HG02678 (cell line): ENCODE measurements at regions not wholly inside any gene's neighbourhood (a gene's known extent, or its start where the extent isn't known, plus 50 kb on each side); places are given as distances from the start of the nearest gene placed in this dataset.
A peak's percentile ranks its signal among the peaks of the same experiment; 100 is the strongest.
"Not testable (repeated sequence)": the region's sequence is repeated elsewhere in the genome, so short reads cannot be mapped to it uniquely, and the experiment has no call there.

ENCODE experiments used
- ATAC-seq: cut with Tn5 transposase; IDR thresholded peaks from one replicate; pipeline ENCODE4 v1.9.1; 2021; ENCODE audit warnings: mild to moderate bottlenecking, moderate library complexity; ENCODE audit not compliant: unreplicated experiment

DNA sequence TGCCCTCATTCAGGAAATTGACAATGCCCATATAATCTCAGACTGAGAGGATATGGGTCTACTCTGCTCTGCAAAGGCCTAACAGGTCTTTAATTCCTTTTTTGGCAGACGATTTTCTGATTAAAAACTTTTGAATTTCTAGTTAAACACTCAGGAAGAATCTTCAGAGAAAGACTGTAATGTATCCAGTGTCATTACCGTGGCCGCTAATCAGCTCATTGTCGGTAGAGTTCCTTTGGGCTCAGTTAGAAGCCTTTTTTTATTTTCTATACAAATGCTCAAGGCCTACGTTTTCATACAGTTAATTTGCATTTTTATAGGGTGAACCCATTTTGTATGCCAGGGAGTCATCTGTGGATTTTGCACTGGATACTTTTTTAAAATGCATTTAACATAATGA, 549.9 kb downstream of the RPS29 start:
- no peak for ATAC-seq

DNA sequence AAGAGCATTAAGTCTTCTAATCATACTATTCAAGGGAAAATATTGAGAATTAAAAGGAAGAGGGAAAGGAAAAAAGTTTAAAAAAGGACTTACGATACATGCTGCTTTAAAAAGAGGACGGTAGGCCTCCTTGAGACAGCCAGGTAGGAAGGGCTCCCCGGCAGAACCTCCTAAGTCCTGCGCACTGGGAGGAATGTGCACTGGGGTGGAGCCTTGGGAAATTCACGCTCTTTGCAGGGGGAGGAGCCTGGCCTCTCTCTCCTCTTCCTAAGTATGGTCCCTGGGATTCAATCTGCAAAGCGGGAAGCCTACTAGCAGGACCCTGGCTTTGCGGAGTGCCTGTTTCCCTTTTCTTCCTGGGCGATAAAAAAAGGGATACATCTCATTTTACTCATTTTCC, 553.0 kb downstream of the RPS29 start:
- no peak for ATAC-seq

DNA sequence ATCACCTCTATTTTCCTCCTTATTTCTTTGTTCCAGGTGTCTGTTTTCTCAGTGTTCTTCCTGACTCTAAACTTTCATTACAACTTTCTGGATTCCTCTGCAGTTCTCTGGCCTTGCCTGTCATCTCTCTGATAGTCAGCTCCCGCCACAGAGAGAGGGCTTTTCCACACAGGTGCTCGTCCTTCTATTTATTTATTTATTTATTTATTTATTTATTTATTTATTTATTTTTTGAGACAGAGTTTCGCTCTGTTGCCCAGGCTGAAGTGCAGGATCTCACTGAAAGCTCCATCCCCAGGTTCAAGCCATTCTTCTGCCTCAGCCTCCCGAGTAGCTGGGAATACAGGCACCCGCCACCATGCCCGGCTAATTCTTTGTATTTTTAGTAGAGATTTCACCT, 554.5 kb downstream of the RPS29 start:
- not testable (repeated sequence) for ATAC-seq

DNA sequence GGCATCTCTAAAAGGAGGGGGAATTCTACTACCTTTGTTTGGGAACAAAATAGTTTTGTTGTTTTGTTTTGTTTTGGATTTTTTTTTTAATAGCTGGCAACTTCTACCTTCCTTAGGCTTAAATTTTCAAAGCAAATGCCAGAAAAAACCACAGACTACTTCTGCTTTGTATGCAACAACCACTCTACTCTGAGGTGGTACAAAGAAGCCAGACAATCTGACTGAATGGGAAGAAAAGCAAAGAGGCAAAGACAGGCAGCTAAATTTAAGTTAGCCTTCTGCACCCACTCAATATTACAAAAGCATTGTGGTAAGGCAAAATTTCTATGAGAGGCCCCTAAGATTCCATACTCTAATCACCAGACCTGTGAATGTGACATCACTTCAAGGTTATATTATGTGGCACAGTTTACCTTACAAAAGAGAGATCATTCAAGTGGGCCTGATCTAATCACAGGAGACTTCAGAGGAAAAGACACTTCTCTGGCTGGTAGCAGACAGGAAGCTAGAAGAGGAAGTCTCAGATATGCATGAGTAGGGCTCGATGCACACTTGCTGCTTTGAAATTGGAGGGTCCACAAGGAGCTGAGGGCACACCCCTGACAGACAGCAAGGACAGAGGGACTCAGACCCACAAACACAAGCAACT, 566.6 kb downstream of the RPS29 start:
- peak; percentile 72 for ATAC-seq

DNA sequence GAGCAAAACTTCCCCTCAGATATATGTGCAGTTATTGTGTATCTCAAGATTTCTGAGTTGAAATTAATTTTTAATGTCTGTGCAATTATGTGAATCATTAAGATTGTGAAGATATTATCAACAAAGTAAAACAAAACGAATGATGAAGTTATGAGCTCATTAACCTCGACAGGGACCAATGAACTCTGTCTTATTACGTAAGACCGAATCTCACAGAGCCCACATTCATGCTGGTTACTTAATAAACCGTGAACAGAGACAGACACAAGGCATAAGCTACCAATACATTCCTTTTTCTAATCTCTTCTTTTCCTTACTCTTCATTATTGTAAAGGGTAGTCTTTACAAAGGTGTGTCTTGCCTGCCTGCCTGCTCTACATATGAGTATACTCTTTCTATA, 568.7 kb downstream of the RPS29 start:
- ATAC-seq, result no peak

DNA sequence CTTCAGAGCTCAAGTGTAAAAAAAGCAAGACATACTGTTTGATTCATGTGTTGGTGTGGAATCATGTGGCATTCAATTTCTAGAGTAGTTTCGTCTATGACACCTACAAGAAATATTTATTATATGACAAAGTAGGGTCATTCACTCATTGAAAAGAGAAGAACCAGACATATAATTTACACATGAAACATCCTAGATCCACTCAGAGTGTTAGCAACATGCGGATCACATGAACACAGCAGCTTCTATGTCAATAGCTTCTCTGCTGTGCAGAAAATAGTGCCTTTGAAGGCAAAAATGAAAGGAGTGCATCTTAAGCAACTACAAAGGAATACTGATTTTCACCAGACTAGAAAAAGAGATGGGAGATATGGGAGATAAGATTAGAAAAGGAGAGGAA, 569.8 kb downstream of the RPS29 start:
- no peak for ATAC-seq

DNA sequence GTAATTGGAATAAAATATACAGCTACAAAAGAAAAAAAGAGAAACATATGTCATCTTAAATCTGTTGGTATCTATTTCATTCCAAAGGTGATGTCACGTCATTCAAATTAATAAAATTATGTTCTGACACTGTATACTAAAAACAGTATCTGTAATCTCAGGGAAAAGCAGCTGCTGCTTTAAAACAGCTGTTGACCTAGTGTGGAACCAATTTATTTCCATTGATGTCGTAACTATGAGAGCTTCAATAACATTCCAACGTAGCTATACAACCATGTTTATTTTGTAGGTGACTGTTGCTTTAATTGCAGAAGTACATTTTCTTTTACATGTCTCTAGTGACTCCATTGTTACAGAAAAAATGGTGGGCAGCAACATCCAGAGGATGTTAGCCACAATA, 571.7 kb downstream of the RPS29 start:
- ATAC-seq, result no peak

DNA sequence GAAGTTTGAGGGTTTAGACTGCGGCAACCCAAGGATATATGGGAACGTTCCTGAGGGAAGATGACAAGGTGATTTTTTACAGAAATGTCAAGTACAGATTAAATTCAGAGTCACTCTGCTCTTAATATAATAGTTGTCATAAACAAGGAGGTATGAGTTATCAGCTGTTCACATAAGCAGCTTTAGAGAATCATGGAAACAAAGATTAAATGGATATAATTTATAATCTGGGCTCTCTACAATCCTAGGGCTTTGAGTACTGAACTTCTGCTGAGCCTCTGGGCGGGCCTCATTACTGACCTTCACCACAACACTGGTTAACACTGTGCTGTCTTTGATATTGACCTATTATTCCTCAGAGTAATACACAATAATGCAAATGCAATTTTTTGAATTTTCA, 577.8 kb downstream of the RPS29 start:
- no peak for ATAC-seq

DNA sequence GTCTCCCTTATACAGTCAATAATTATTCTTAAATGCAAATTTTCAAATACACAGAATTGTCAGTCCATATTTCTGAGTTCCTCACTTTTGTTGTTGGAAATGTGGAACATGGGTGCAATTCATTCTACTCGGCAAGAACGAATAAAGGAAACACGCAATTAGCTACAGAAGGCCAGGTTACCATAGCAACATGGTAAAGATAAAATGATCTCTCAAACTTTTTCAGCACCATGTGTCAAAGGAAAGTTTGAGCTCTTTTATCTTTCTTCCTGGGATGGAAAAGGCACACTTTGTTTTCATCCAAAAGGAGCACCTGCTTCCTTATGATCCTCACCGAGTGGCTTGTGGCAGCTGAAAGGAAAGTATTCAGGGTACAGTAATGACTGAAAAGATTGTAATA, 595.0 kb downstream of the RPS29 start:
- ATAC-seq, result no peak

DNA sequence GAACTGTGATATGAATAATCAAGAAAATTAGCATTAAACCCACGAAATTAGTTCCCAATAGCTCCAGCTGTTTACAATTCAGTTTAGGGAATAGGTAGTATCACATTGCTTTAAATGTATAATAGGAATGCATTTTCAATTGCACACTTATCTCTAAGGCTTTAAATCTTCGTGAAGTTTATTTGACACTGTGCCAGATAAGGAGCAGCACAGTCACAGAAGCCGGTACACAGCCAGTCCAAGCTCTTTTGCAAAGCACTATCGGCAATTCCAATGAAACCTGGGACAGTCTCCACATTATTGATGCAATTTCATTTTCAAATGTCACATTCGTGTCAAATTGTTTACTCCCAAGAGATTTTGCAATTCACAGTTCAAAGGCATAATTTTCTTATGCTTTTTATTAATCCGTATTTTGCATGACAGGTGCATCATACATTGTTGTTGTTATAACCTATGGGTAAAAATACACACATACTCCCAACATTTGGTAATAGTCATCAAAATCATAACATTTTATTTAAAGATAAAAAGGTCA, 602.8 kb downstream of the RPS29 start:
- ATAC-seq, result no peak

DNA sequence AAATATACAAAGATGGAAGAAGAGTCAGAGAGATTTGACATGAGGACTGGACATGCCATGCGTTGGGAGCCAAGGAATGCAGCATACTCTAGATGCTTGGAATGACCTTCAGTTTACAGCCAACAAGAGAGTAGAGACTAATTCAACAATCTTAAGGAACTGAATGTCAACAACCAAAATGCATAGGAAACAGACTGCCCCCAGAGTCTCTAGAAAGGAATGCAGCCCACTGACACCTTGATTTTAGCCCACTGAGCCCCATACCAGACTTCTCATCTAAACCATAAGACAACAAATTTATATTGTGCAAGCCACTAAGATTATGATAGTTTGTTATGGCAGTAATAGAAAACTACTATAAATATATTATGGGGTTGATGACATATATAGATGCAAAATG, 611.2 kb downstream of the RPS29 start:
- ATAC-seq, result no peak

DNA sequence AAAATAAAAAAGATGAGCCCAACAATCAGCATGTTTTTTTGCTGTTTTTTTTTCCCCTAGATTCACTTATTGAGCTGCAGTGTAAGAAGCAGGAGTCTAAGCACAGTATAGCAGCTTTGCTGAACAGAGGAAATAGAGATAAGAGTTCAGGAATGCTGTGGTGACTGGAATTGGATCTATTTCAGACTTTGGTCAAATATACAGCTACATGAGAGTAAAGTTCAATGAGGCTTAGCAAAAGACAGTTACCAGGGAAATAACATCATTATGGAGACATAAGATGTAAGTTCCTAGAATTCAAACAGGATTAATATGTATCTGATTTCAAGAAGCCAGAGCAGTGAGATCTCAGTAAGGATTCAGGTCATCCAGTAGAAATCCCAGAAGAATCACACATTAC, 613.0 kb downstream of the RPS29 start:
- ATAC-seq, result no peak

DNA sequence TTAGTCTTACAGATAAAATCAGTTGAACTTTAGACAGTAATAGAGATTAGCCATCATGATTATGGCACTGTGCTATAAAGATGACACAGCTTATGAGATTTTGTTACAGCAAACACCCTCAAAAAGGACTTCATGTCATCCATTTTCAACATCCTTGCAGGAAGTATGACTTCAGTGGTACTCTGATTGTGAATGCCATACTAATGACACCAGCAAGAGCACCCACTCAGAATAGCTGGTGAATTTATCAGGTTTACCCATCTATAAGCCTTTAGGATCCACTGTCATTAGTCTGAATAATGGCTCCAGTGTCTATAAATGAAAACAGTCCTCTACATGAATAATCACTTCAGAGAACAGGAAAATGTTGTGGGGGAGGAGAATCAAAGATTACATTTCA, 615.2 kb downstream of the RPS29 start:
- ATAC-seq, result no peak

DNA sequence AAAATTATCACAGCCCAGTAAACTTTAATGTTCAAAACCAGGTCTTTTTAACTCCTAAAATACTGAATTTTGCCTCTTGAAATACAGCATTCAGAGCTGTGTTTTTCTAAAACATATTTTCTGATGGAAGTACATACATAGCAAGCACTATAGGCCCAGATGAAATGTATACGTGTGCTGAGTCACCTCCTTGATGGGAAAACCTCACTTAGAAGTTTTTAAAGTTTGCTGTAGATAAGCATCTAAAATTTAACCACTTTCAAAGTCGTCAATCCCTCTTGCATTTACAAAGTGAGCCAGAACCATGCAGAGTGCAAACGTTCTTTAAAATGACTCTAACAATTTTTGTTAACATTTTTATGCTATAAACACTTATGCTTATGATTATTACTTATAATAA, 618.8 kb downstream of the RPS29 start:
- ATAC-seq, result no peak

DNA sequence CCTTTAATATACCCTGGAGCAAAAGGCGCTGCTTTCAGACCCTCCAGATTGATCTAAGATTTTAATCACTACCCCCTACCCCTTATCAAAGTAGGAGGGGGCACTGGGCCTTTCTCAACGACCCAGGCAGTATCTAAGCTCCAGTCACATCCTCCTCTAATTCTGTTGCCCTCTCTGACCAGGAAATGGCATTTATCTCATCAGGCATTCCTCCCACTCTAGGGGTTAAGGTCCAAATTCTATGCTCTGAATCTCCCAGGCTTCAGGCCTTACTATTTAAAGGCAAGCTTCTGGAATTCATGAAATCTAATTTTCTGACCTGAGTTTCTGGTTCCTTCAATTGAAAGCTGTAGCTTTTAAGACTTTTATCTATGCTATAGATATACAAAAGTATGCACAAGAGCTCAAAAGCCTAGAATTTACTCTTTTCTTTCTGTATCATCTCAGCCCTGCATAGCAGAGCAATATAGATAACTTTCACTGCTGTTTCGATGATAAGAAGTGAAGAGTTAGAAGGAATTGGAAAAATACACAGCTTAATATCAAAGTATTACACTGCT, 622.9 kb downstream of the RPS29 start:
- ATAC-seq, result no peak

DNA sequence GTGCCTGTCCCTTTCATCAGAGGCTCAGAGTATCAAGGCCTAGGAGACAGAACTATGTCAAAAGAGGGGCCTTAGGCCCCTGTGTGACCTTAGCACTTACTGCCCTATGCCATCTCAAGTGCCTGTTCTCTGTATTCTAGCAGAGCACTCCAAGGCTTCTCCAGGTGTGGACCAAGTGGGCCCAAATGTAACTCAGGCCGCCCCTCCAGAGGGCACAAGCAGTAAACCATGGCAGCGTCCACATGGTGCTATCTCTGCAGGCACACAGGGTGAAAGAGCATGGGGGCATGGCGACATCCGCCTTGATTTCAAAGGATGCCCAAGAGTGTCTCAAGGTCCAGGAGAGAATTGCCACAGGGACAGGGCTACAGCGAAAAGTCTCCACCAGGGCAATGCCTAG, 628.7 kb downstream of the RPS29 start:
- ATAC-seq, result no peak

DNA sequence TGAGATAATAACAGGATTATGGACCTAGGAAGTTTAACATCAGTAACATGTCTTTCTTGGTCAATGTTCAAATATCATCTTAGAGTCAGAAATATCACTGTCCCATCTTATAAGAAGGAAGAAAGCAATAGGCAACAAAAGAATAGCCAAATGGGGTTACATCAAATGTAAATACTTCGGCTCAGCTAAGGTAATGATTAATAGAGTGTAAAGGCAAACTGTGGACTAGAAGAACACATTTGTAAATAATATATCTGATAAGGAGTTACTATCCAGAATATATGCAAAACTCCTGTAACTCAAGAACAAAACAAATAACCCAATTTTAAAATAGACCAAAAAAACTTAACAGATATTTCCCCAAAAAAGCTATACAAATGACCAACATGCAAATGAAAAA, 630.3 kb downstream of the RPS29 start:
- no peak for ATAC-seq

DNA sequence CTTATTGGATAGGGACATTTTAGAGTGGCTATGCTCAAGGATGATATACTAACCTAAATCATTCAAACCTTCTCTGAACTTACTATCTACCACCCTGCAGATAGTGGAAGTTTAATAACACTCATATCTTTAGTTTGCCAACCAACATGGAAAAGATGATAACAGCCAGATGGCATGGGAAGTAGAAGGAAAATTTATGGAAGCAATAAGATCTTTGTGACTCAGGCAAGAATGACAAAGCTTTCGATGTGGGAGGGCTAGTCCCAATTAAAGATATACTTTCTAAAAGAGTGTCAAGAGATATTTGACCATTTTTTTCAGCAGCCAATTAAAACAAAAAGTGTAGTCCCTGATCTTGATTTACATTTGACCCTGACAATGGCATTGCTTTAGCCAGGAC, 631.7 kb downstream of the RPS29 start:
- ATAC-seq, result no peak

DNA sequence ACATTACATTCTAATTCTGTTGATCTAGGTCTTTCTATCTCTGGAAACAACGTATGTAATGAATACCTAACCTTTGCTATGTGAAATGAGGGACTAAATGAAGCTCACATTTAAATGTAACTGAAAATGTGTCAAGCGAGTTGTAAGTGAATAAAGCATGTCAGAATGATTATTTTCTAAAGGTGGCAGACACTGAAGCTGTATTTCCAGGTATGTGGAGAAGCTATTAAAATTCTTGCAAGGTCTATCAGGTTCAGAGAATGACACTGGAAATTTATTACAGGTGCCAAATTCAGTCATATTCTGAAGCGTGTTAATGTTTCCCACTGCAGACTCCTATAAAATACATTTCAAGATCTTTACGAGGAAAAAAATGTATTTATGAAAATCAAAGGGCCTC, 641.4 kb downstream of the RPS29 start:
- no peak for ATAC-seq

DNA sequence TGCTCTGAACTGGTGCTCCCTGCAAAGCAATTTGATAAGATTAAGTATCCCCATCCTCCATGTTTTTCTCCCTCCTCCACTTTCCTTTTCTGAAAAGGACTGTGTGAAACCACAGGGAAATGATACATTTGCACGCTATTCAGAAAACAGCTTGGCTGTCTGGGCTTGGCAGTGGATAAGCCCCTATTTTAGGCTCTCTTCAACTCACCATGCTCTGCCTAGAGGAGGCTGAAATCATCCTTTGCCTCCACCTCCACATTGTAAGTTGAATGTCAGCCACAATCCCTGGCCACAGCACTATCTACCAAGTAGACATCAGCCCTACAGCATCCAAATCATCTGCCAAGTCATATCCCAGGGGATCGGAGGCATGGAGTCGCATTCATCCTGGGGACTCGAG, 642.3 kb downstream of the RPS29 start:
- no peak for ATAC-seq

DNA sequence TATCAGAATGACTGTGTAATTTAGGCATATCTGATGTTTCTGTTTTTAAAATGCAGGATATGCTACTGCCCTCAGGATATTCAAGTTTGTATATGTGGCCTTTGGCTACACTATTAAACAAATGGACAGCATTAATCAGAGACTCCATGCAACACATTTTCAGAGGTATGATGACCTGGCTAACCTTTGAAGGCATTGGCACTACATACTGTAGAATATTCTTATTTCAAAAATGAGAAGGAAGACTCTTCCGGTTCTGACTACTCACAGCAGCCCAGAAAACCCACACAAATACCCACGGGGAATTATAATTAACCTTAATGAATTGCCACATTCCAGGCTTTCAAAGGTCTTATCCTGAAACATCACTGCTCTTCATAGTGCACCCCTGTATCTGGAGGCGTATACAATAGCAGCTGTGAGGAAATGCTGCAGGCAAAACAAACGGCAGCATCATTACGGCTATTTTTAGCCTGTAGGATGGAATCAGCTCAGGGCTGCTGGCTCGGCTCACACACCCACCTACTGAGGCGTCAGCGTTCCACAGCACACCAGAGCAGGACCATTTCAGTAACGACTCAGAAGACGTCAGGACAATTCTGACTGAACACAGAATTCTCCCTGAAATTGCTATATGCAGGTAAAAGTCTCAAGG, 648.5 kb downstream of the RPS29 start:
- no peak for ATAC-seq

DNA sequence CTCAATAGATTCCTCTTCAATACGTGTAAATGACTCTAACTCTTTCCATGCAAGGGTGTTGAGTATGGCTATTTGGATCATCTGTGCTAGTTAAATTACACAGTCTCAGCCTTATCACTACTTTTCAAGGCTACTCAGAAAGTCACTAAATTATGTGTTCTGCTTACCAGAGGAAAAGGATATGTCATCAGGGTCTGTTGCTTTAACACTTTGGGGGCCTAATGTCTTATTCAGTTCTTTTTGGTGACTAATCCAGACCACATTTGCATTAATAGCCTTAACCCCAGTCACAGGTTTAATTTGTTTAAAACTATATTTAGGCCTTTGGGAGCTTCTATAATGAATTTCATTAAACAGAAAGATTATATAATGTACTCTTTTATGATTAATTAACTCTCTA, 649.3 kb downstream of the RPS29 start:
- ATAC-seq, result no peak

DNA sequence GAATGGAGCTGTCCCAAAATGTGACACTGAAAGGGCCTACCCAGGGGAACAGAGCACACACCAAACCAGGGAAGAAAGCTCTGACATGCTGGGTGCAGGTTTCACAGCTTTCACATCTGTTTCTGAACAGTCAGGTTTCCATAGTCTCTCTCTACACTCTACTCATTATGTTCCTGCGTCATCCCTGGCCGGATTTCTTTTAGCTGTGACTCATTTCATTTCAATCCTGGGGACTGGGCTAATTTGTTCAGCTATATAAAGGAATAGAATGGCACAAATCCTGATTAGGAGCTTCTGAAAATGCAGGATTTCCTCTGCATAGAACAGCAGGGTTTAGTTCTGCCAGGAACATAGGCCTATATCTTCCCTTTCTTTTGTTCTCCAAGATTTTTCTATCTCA, 649.8 kb downstream of the RPS29 start:
- no peak for ATAC-seq
